Loucy (cell line): ENCODE measurements at regions not wholly inside any gene's neighbourhood (a gene's known extent, or its start where the extent isn't known, plus 50 kb on each side); places are given as distances from the start of the nearest gene placed in this dataset.

Experiments used
- EZH2phosphoT487 ChIP-seq: fragments of 200-600 bp; IDR thresholded peaks from 2 replicates; pipeline ENCODE4 v1.6.1; 2018; ENCODE audit warnings: antibody characterized with exemption, mild to moderate bottlenecking, moderate library complexity, borderline replicate concordance
- TF ChIP-seq, protein P1 (sequence below): fragments of 200-600 bp; sonication (generic); conservative IDR thresholded peaks from 2 replicates; pipeline ENCODE4 v1.5.1; 2014; ENCODE audit warnings: mild to moderate bottlenecking, antibody characterized with exemption, low read length

DNA sequence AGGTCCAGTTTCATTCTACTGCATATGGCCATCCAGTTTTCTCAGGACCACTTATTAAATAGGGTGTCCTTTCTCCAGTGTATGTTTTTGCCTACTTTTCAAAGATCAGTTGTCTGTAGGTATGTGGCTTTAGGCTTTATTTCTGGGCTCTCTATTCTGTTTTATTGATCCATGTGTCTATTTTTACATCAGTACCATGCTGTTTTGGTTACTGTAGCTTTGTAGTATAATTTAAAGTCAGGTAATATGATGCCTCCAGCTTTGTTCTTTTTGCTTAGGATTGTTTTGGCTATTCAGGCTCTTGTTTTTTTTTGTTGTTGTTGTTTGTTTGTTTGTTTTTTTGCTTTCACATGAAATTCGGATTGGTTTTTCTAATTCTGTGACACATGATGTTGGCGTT lies 124.4 kb upstream of the SLC35F3 start:
- TF ChIP-seq, protein P1, sequence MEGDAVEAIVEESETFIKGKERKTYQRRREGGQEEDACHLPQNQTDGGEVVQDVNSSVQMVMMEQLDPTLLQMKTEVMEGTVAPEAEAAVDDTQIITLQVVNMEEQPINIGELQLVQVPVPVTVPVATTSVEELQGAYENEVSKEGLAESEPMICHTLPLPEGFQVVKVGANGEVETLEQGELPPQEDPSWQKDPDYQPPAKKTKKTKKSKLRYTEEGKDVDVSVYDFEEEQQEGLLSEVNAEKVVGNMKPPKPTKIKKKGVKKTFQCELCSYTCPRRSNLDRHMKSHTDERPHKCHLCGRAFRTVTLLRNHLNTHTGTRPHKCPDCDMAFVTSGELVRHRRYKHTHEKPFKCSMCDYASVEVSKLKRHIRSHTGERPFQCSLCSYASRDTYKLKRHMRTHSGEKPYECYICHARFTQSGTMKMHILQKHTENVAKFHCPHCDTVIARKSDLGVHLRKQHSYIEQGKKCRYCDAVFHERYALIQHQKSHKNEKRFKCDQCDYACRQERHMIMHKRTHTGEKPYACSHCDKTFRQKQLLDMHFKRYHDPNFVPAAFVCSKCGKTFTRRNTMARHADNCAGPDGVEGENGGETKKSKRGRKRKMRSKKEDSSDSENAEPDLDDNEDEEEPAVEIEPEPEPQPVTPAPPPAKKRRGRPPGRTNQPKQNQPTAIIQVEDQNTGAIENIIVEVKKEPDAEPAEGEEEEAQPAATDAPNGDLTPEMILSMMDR: no peak
- TF ChIP-seq EZH2phosphoT487: no peak
